ENCODE measurements at regions not wholly inside any gene's neighbourhood (a gene's known extent, or its start where the extent isn't known, plus 50 kb on each side); places are given as distances from the start of the nearest gene placed in this dataset.

GRCh38 chr20:54356801-54357200, 118.6 kb upstream of the DOK5 start:
- Histone ChIP-seq H3K4me3 (ENCODE audit: low read depth, low read length) (no peak overlapping the region), H3K27me3 (ENCODE audit: control insufficient read depth, insufficient read depth, low read length) (no peaks in the 10 kb centered on the region), H3K27ac (ENCODE audit: low read depth, low read length) (no peak overlapping the region), H3K9me3 (ENCODE audit: control insufficient read depth, insufficient read depth, low read length) (no peaks in the 10 kb centered on the region)
- POLR2A ChIA-PET, result interaction anchor here (1.5 kb wide), 1 partner anchor 93 kb away, joined by 3 read pairs; no protein-coding TSS in a partner anchor
- DNase-seq (ENCODE audit: low read depth, low spot score), result no peak
- CTCF ChIA-PET, result no interaction called here
- TF ChIP-seq CTCF (IDR thresholded peaks at IDR 0.05; ENCODE audit: low read depth, low read length), result no peak

GRCh38 chr20:54361475-54361874, 113.9 kb upstream of the DOK5 start:
- Histone ChIP-seq H3K27me3 (ENCODE audit: control insufficient read depth, insufficient read depth, low read length) (no peaks in the 10 kb centered on the region), H3K9me3 (ENCODE audit: control insufficient read depth, insufficient read depth, low read length) (no peaks in the 10 kb centered on the region), H3K4me3 (ENCODE audit: low read depth, low read length) (no peak overlapping the region), H3K27ac (ENCODE audit: low read depth, low read length) (no peak overlapping the region)
- no peak for DNase-seq (ENCODE audit: low read depth, low spot score)
- CTCF ChIA-PET, result no interaction called here
- no peak for TF ChIP-seq CTCF (IDR thresholded peaks at IDR 0.05; ENCODE audit: low read depth, low read length)
- POLR2A ChIA-PET, result no interaction called here

GRCh38 chr20:54362283-54362682, 113.1 kb upstream of the DOK5 start:
- ChIA-PET CTCF (no interaction called here), POLR2A (no interaction called here)
- Histone ChIP-seq H3K27me3 (ENCODE audit: control insufficient read depth, insufficient read depth, low read length) (no peaks in the 10 kb centered on the region), H3K4me3 (ENCODE audit: low read depth, low read length) (no peak overlapping the region), H3K27ac (ENCODE audit: low read depth, low read length) (no peak overlapping the region), H3K9me3 (ENCODE audit: control insufficient read depth, insufficient read depth, low read length) (no peaks in the 10 kb centered on the region)
- no peak for TF ChIP-seq CTCF (IDR thresholded peaks at IDR 0.05; ENCODE audit: low read depth, low read length)
- DNase-seq (ENCODE audit: low read depth, low spot score), result no peak

- Histone ChIP-seq H3K4me3 (ENCODE audit: low read depth, low read length) (no peak overlapping the region), H3K9me3 (ENCODE audit: control insufficient read depth, insufficient read depth, low read length) (no peaks in the 10 kb centered on the region), H3K27me3 (ENCODE audit: control insufficient read depth, insufficient read depth, low read length) (no peaks in the 10 kb centered on the region), H3K27ac (ENCODE audit: low read depth, low read length) (no peak overlapping the region)
- TF ChIP-seq CTCF (IDR thresholded peaks at IDR 0.05; ENCODE audit: low read depth, low read length), result no peak
- ChIA-PET POLR2A (no interaction called here), CTCF (no interaction called here)
- no peak for DNase-seq (ENCODE audit: low read depth, low spot score)
These were observed 111.0 kb upstream of the DOK5 start for GRCh38 chr20:54364365-54364764.

- Histone ChIP-seq H3K27ac (ENCODE audit: low read depth, low read length) (no peak overlapping the region), H3K9me3 (ENCODE audit: control insufficient read depth, insufficient read depth, low read length) (no peaks in the 10 kb centered on the region), H3K27me3 (ENCODE audit: control insufficient read depth, insufficient read depth, low read length) (no peaks in the 10 kb centered on the region), H3K4me3 (ENCODE audit: low read depth, low read length) (no peak overlapping the region)
- POLR2A ChIA-PET, result no interaction called here
- CTCF ChIA-PET, result no interaction called here
- no peak for DNase-seq (ENCODE audit: low read depth, low spot score)
- no peak for TF ChIP-seq CTCF (IDR thresholded peaks at IDR 0.05; ENCODE audit: low read depth, low read length)
These were observed 110.5 kb upstream of the DOK5 start for GRCh38 chr20:54364919-54365318.

Data from AG04450 (cell line).